Gastrocnemius medialis (tissue), 4 donors: ENCODE measurements at regions not wholly inside any gene's neighbourhood (a gene's known extent, or its start where the extent isn't known, plus 50 kb on each side); places are given as distances from the start of the nearest gene placed in this dataset.

Experiments used
- ATAC-seq, 2 donors: fragments of 150-250 bp; one replicate each; pipeline ENCODE4 v1.9.1; 2016
- DNase-seq, 2 donors: peaks; one replicate each; pipeline ENCODE4 v3.0.0-alpha.2; 2019
- H3K27ac ChIP-seq, 4 donors: fragments of 200-600 bp; sonication (generic); 1 replicate in 1 of 4; 2 replicates in 3 of 4; pipeline ENCODE4 v1.5.1; 2016 to 2018; ENCODE audit warnings: mild to moderate bottlenecking in 2 of 4, moderate library complexity in 1 of 4
- H3K27me3 ChIP-seq, 3 donors: fragments of 200-600 bp; sonication (generic) in 2 of 3; 1 replicate in 1 of 3; 2 replicates in 2 of 3; pipeline versions ENCODE4 v1.5.1 to v1.6.0; 2016 to 2019; ENCODE audit warnings: mild to moderate bottlenecking in 1 of 3, moderate library complexity in 1 of 3
- H3K36me3 ChIP-seq, 2 donors: fragments of 200-600 bp; sonication (generic) in 1 of 2; one replicate each; pipeline ENCODE4 v1.5.1; 2017 to 2018
- H3K4me1 ChIP-seq, 2 donors: fragments of 200-600 bp; sonication (generic) in 1 of 2; one replicate each; pipeline ENCODE4 v1.5.1; 2016 to 2017; ENCODE audit warnings: mild to moderate bottlenecking in 2 of 2
- H3K4me3 ChIP-seq, 4 donors: fragments of 200-600 bp; sonication (generic) in 3 of 4; 1 replicate in 1 of 4; 2 replicates in 3 of 4; pipeline ENCODE4 v1.5.1; 2016 to 2019; ENCODE audit warnings: mild to moderate bottlenecking in 2 of 4
- H3K9me3 ChIP-seq, 3 donors: fragments of 200-600 bp; sonication (generic) in 2 of 3; 1 replicate in 1 of 3; 2 replicates in 2 of 3; pipeline ENCODE4 v1.5.1; 2016 to 2019
- POLR2A ChIP-seq, 2 donors: fragments of 450-650 bp; IDR thresholded peaks; one replicate each; pipeline ENCODE4 v1.6.1; 2017; ENCODE audit warnings: antibody characterized with exemption in 2 of 2, mild to moderate bottlenecking in 2 of 2, moderate library complexity in 2 of 2
- in situ Hi-C, 4 donors: fragments of 200-750 bp; cut with MboI; loops; one replicate each; pipeline versions ENCODE4 v1.15.0 to v1.8.0; 2017; ENCODE audit warnings: low sequenced_read_pairs in 4 of 4
- intact Hi-C: fragments of 100-400 bp; cut with DNase I; formaldehyde crosslinking; loops from one replicate; pipeline ENCODE4 v1.15.1; 2023; ENCODE audit warnings: low total_unique reads
- TF ChIP-seq, protein P1 (sequence below), 5 experiments: fragments of 450-650 bp in 3 of 5; fragments of 200-600 bp in 2 of 5; sonication (generic) in 2 of 5; IDR thresholded peaks in 4 of 5; conservative IDR thresholded peaks in 1 of 5; 1 replicate in 4 of 5; 2 replicates in 1 of 5; pipeline ENCODE4 v1.5.1; 2016 to 2019; ENCODE audit warnings: antibody characterized with exemption in 5 of 5, mild to moderate bottlenecking in 3 of 5, moderate library complexity in 3 of 5

DNA sequence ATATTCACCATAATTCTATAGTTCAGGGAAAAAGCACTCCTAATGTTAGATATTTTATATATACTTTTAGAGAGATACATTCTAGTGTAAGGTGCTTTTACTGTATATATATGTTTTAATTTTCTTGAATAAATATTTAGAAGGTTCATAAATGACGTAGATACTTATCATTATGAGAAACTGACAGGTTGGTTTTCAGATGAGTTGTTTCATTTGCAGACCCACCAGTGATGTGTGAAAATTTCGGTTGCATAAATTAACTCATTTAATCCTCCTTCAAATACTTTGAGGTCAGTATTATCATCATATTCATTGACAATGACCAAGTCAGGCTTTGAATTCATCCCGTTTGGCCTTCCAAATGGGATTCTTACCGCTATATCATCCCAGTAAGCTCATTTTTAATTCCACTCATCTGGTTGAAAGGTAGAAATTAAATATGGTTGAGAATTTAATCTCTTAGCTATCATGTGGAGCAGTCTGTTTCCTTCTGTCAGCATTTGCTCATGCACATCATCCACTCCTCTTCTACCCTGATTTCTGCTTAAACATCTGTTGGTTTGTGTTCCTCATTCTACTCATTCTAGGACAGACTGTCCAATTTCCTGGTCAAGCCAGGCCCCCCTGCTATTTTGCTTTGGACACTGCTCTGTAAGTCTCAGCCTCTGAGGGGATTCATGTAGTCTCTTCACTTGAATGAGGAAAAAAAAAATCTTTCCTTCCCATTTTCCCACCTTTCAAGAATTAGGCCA is 1156.6 kb downstream of the PLA2G4A start:
- no peaks in the 10 kb centered on the region for H3K4me1 ChIP-seq
- H3K27me3 ChIP-seq: no peaks in the 10 kb centered on the region
- intact Hi-C loops (no loop called here), in situ Hi-C loops (no loop called here)
- H3K4me3 ChIP-seq: no peak overlapping the region
- H3K27ac ChIP-seq: no peak overlapping the region
- no peaks in the 10 kb centered on the region for H3K9me3 ChIP-seq
- DNase-seq: no peak
- TF ChIP-seq, protein P1, sequence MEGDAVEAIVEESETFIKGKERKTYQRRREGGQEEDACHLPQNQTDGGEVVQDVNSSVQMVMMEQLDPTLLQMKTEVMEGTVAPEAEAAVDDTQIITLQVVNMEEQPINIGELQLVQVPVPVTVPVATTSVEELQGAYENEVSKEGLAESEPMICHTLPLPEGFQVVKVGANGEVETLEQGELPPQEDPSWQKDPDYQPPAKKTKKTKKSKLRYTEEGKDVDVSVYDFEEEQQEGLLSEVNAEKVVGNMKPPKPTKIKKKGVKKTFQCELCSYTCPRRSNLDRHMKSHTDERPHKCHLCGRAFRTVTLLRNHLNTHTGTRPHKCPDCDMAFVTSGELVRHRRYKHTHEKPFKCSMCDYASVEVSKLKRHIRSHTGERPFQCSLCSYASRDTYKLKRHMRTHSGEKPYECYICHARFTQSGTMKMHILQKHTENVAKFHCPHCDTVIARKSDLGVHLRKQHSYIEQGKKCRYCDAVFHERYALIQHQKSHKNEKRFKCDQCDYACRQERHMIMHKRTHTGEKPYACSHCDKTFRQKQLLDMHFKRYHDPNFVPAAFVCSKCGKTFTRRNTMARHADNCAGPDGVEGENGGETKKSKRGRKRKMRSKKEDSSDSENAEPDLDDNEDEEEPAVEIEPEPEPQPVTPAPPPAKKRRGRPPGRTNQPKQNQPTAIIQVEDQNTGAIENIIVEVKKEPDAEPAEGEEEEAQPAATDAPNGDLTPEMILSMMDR (IDR thresholded peaks at IDR 0.05 in 4 of 5, conservative IDR thresholded peaks at IDR 0.05 in 1 of 5): no peak
- TF ChIP-seq POLR2A (IDR thresholded peaks at IDR 0.05): no peak
- ATAC-seq: no peak
- no peaks in the 10 kb centered on the region for H3K36me3 ChIP-seq

DNA sequence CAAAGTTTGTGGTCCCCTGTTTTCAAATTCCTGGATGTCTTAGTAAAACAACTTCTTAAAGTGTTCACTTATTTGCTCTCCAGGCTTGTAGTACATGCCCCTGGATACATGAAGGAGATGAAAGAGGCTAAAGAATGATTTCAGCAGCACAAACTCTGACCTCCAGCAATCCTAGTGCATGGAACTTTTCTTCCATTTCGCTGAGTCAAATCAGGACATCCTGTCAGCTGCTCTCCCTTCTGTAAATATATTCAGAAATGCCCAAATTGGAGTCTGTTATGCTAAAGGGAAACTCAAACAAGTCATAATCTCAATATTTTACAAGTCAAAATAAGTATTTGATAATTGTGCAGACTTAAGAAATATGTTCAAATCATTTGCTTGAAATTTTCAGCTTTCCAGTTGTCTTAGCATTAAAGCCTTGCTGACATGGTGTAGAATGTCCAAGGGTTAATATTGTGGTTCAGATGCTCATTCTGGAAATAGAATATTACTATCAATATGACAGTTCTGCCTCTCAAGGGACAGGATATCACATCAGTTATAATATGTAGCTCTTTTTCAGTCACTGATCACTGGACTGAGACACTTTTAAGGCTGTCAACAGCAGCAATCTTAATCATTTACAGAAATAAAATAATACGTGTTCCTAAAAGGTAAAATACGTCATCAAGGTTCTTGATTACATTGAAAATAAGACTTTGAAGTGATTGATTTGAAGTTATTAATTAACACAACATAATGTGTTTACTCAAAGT is 1157.3 kb downstream of the PLA2G4A start:
- no peak for ATAC-seq
- intact Hi-C loops: no loop called here
- no peak overlapping the region for H3K27ac ChIP-seq

DNA sequence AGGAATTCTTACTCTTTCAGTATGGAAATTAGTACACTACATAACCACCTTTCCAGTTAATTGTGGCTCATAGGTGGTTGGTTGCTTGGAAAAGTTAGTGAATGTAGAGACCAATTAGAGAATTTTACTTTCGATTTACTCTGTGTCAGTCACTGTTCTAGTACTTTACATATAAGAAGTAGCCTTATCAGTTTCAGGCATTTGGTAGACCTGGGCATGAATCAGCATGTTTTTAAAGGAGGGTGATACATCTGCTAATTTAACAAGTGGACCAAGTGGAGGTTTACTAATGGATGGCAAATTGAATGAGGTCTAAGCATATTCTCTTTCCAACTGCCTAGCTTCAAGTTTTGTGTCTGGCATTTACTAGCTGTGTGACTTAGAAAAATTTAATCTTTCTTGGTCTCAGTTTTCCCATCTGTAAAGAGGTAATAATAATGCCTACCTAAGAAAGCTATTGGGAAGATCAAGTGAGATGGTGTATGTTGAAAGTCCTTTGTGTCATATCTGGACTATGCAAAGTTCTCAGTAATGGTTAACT is 1158.6 kb downstream of the PLA2G4A start:
- intact Hi-C loops (no loop called here), in situ Hi-C loops (no loop called here)
- ATAC-seq (no peak), DNase-seq (no peak)
- Histone ChIP-seq H3K27me3 (no peaks in the 10 kb centered on the region), H3K4me1 (no peaks in the 10 kb centered on the region), H3K27ac (no peak overlapping the region), H3K4me3 (no peak overlapping the region), H3K9me3 (no peaks in the 10 kb centered on the region), H3K36me3 (no peaks in the 10 kb centered on the region)
- TF ChIP-seq POLR2A (IDR thresholded peaks at IDR 0.05): no peak
- TF ChIP-seq, protein P1 (IDR thresholded peaks at IDR 0.05 in 4 of 5, conservative IDR thresholded peaks at IDR 0.05 in 1 of 5): no peak

More for the DNA sequence above, 1157.3 kb downstream of the PLA2G4A start:
- no peak for DNase-seq
- in situ Hi-C loops: no loop called here
- Histone ChIP-seq H3K4me1 (no peaks in the 10 kb centered on the region), H3K9me3 (no peaks in the 10 kb centered on the region), H3K36me3 (no peaks in the 10 kb centered on the region), H3K4me3 (no peak overlapping the region), H3K27me3 (no peaks in the 10 kb centered on the region)
- no peak for TF ChIP-seq POLR2A (IDR thresholded peaks at IDR 0.05)
- TF ChIP-seq, protein P1 (IDR thresholded peaks at IDR 0.05 in 4 of 5, conservative IDR thresholded peaks at IDR 0.05 in 1 of 5): no peak

DNA sequence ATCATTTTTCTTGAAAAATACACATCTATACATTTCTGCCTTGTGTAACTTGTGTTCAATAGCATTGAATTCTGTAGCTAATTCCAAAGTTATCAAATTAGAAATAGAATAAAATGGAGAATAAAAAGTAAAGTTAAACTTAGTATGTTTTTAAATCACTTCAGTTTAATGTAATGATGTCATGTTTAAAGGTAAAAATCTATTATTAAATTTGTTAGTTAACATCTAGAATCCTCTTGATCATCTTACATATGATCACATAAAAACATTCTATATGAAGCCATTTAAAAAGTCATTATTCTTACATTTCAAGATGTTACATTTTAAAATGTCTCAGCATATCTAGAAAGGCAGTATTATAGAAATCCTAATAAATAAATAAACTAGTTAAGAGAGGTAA is 1163.2 kb downstream of the PLA2G4A start:
- H3K27ac ChIP-seq: no peak overlapping the region
- no peaks in the 10 kb centered on the region for H3K36me3 ChIP-seq
- H3K27me3 ChIP-seq: no peaks in the 10 kb centered on the region
- no peaks in the 10 kb centered on the region for H3K9me3 ChIP-seq
- TF ChIP-seq, protein P1 (IDR thresholded peaks at IDR 0.05 in 4 of 5, conservative IDR thresholded peaks at IDR 0.05 in 1 of 5): no peak
- no peak for TF ChIP-seq POLR2A (IDR thresholded peaks at IDR 0.05)
- no peak for DNase-seq
- ATAC-seq: no peak
- no peaks in the 10 kb centered on the region for H3K4me1 ChIP-seq
- in situ Hi-C loops (loop anchor here in 1 of 4 donors (5.0 kb wide), 1 partner anchor 40 kb away; no protein-coding TSS in a partner anchor), intact Hi-C loops (no loop called here)
- H3K4me3 ChIP-seq: no peak overlapping the region
